ENCODE measurements at regions not wholly inside any gene's neighbourhood (a gene's known extent, or its start where the extent isn't known, plus 50 kb on each side); places are given as distances from the start of the nearest gene placed in this dataset.

DNA sequence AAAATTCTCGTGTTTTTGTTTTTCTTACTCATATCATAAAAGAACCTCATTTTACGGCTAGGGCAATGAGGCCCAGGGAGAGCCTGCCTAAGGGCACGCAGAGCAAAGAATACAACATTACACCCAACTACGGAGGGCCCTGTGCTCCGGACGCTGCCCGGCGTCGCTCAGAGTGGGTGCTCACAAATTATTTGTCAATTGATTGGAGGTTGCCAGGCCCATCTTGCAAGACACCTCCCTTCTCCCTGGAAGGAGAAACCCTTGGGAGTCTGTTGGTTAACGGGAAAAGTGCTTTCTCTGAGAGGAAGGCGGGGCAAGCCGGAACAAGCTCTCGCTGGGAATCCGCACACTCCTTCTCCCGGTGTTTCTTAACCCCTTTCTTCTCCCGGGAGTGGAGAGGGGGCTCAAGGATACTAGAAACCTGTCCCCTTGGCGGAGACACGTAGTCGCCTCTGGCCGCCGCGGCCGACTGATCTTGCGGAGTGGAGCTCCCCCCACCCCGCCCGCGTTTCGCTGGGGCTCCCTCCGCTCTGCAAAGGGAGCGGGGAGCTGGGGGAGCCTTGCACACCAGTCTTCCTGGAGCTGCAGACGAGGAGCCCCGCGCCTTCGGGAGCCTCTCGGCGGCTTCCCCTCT, 599.3 kb upstream of the SGCD start:
- no peaks in the 10 kb centered on the region for H3K36me3 Mint-ChIP-seq (ENCODE audit: low read depth)
- Histone ChIP-seq H3K4me3 (ENCODE audit: low read length) (peak overlapping the region; percentile 74), H3K36me3 (ENCODE audit: control insufficient read depth, insufficient read depth, low read length) (no peaks in the 10 kb centered on the region), H3K27ac (ENCODE audit: low read depth, low read length) (no peak overlapping the region), H3K9ac (ENCODE audit: extremely low read depth, low read length, poor library complexity, severe bottlenecking) (no peak overlapping the region), H3K9me3 (ENCODE audit: control insufficient read depth, low read length) (no peaks in the 10 kb centered on the region), H3K27me3 (ENCODE audit: control insufficient read depth, insufficient read depth, low read length, poor library complexity, severe bottlenecking) (peaks cover 100% of the 10 kb centered on the region), H3K4me1 (ENCODE audit: control insufficient read depth, insufficient read depth, low read length) (peaks cover 3% of the 10 kb centered on the region)
- H3K4me3 Mint-ChIP-seq = peak overlapping the region; percentile 48
- H3K27ac Mint-ChIP-seq = no peak overlapping the region
- peaks cover 2% of the 10 kb centered on the region for H3K4me1 Mint-ChIP-seq
- TF ChIP-seq, protein P1, sequence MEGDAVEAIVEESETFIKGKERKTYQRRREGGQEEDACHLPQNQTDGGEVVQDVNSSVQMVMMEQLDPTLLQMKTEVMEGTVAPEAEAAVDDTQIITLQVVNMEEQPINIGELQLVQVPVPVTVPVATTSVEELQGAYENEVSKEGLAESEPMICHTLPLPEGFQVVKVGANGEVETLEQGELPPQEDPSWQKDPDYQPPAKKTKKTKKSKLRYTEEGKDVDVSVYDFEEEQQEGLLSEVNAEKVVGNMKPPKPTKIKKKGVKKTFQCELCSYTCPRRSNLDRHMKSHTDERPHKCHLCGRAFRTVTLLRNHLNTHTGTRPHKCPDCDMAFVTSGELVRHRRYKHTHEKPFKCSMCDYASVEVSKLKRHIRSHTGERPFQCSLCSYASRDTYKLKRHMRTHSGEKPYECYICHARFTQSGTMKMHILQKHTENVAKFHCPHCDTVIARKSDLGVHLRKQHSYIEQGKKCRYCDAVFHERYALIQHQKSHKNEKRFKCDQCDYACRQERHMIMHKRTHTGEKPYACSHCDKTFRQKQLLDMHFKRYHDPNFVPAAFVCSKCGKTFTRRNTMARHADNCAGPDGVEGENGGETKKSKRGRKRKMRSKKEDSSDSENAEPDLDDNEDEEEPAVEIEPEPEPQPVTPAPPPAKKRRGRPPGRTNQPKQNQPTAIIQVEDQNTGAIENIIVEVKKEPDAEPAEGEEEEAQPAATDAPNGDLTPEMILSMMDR (conservative IDR thresholded peaks at IDR 0.05) = no peak
- peaks cover 99% of the 10 kb centered on the region for H3K27me3 Mint-ChIP-seq (ENCODE audit: insufficient read depth)
- DNase-seq = peak; percentile 65
- no peaks in the 10 kb centered on the region for H3K9me3 Mint-ChIP-seq
- WGBS, 2 experiments (ENCODE audit: insufficient coverage in 1 of 2, insufficient read length in 1 of 2) = 6% methylated on average over 36 of the region's 36 CpGs; no CpG with 5 or more reads in 1 of the 2 experiments

DNA sequence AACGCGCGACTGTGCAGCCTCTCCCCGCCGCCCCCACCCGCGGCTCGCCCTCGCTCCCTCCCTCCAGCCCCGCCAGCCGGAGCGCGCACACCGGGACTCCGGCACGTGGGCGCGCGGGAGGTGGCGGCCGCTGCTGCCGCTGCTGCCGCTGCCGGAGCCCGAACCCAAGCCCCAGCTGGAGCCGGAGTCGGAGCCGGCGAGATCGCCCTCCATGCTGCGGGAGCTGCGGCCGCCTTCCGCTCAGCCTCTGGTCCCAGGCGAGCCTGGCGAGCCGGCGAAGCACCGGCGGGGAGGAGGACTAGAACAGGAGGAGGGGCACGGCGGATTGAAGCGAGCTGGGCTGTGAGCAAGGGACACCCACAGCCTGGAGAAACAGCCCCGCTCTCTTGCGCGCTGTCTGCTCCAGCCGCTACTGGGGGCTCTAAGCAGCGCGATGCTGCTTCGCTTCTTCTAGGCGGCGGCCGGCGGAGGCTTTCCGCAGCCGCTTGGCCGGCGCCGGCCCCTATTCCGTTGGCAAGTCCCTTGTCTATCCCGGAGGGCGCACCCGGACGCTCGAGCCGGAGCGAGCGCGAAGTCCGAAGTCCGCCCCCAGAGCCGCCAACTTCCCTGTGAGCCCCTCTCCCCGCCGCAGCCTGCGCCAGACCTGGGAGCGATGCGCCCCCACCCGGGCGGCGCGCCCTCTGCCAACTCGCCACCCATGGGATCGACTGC, 598.7 kb upstream of the SGCD start:
- Mint-ChIP-seq H3K4me1 (peaks cover 2% of the 10 kb centered on the region), H3K27me3 (ENCODE audit: insufficient read depth) (peaks cover 99% of the 10 kb centered on the region), H3K4me3 (peak overlapping the region; percentile 48), H3K27ac (no peak overlapping the region), H3K36me3 (ENCODE audit: low read depth) (no peaks in the 10 kb centered on the region), H3K9me3 (no peaks in the 10 kb centered on the region)
- TF ChIP-seq, protein P1 (conservative IDR thresholded peaks at IDR 0.05) = no peak
- H3K36me3 ChIP-seq (ENCODE audit: control insufficient read depth, insufficient read depth, low read length) = no peaks in the 10 kb centered on the region
- peaks cover 100% of the 10 kb centered on the region for H3K27me3 ChIP-seq (ENCODE audit: control insufficient read depth, insufficient read depth, low read length, poor library complexity, severe bottlenecking)
- H3K4me3 ChIP-seq (ENCODE audit: low read length) = peak overlapping the region; percentile 74
- WGBS, 2 experiments (ENCODE audit: insufficient coverage in 1 of 2, insufficient read length in 1 of 2) = 0 to 1% methylated on average over 13 to 83 of the region's 83 CpGs
- no peak overlapping the region for H3K27ac ChIP-seq (ENCODE audit: low read depth, low read length)
- H3K4me1 ChIP-seq (ENCODE audit: control insufficient read depth, insufficient read depth, low read length) = peaks cover 3% of the 10 kb centered on the region
- H3K9me3 ChIP-seq (ENCODE audit: control insufficient read depth, low read length) = no peaks in the 10 kb centered on the region
- H3K9ac ChIP-seq (ENCODE audit: extremely low read depth, low read length, poor library complexity, severe bottlenecking) = no peak overlapping the region
- DNase-seq = peak; percentile 88

GRCh38 chr5:155728857-155729683, 597.9 kb upstream of the SGCD start:
- peak overlapping the region; percentile 48 for H3K4me3 Mint-ChIP-seq
- Histone ChIP-seq H3K4me3 (ENCODE audit: low read length) (peak overlapping the region; percentile 74), H3K27ac (ENCODE audit: low read depth, low read length) (no peak overlapping the region), H3K4me1 (ENCODE audit: control insufficient read depth, insufficient read depth, low read length) (peaks cover 3% of the 10 kb centered on the region), H3K36me3 (ENCODE audit: control insufficient read depth, insufficient read depth, low read length) (no peaks in the 10 kb centered on the region), H3K9ac (ENCODE audit: extremely low read depth, low read length, poor library complexity, severe bottlenecking) (no peak overlapping the region), H3K9me3 (ENCODE audit: control insufficient read depth, low read length) (no peaks in the 10 kb centered on the region), H3K27me3 (ENCODE audit: control insufficient read depth, insufficient read depth, low read length, poor library complexity, severe bottlenecking) (peaks cover 97% of the 10 kb centered on the region)
- H3K9me3 Mint-ChIP-seq = no peaks in the 10 kb centered on the region
- H3K27me3 Mint-ChIP-seq (ENCODE audit: insufficient read depth) = peaks cover 97% of the 10 kb centered on the region
- H3K27ac Mint-ChIP-seq = no peak overlapping the region
- DNase-seq = peak; percentile 75
- no peaks in the 10 kb centered on the region for H3K36me3 Mint-ChIP-seq (ENCODE audit: low read depth)
- WGBS, 2 experiments (ENCODE audit: insufficient coverage in 1 of 2, insufficient read length in 1 of 2) = 1 to 3% methylated on average over 20 to 54 of the region's 54 CpGs
- TF ChIP-seq, protein P1 (conservative IDR thresholded peaks at IDR 0.05) = no peak
- H3K4me1 Mint-ChIP-seq = peaks cover 2% of the 10 kb centered on the region
